CD1c-positive myeloid dendritic cell (primary cell): ENCODE measurements at regions not wholly inside any gene's neighbourhood (a gene's known extent, or its start where the extent isn't known, plus 50 kb on each side); places are given as distances from the start of the nearest gene placed in this dataset.
"Not testable (repeated sequence)": the region's sequence is repeated elsewhere in the genome, so short reads cannot be mapped to it uniquely, and the experiment has no call there.

Experiments used
- DNase-seq: peaks from one replicate; pipeline ENCODE4 v3.0.0-alpha.2; 2016; ENCODE audit errors: extremely low spot score

DNA sequence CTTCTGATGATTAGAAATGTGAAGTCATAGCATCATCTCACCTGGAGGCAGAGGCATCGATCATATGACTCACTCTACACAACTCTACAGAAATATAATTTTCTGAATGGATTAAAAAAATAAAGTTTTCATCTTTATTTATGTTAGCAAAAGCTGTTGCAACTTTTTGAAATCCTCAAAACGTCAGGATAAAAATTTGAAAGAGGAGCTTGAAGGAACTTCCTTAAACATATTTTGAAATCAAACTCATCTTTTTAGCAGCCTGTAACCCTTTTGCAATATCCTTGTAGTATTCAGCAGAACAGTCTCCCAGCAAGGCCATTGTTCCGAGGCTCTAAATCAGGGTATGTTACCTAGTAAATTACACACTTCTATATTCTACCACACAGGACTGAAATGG is 985.4 kb downstream of the PLOD2 start:
- no peak for DNase-seq

DNA sequence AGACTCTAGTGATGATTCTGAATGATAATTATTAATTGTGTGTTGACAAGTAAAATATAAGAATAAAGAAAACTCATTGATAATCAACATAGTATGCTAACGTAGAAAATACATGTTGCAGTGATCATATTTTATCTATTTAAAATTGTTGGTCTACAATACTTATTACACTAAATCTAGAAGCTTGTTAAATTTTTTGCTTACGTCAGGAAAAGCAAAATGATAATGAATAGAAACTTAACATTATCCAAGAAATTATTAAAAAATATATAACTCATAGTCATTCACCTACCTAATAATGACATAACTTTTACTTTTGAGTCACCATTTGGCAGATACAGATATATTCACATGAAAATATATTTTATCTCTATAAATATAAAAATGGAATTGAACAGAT is 984.1 kb downstream of the PLOD2 start:
- DNase-seq: no peak

- no peak for DNase-seq
Observed at GRCh38 chr3:145177828-145178227, 983.2 kb downstream of the PLOD2 start.

GRCh38 chr3:145182196-145182911 is 978.6 kb downstream of the PLOD2 start:
- DNase-seq: no peak

DNA sequence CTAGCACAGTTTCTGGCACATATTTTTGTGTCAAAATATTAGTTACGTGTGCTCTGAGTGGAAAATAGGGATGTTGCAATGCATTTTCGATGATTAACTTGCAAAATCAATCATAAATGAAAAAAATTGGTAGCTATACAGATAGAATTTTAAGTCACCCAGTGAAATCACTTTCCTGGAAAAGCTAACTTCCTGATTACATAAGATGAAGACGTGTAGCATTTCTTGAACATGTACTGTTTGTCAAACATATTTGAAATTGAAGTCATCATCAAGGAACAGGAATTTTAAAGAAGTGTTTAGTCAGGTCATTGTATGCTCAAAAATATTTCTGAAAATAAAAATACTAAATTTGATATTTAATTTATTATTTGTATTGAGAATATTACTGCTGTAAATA is 977.7 kb downstream of the PLOD2 start:
- no peak for DNase-seq

DNA sequence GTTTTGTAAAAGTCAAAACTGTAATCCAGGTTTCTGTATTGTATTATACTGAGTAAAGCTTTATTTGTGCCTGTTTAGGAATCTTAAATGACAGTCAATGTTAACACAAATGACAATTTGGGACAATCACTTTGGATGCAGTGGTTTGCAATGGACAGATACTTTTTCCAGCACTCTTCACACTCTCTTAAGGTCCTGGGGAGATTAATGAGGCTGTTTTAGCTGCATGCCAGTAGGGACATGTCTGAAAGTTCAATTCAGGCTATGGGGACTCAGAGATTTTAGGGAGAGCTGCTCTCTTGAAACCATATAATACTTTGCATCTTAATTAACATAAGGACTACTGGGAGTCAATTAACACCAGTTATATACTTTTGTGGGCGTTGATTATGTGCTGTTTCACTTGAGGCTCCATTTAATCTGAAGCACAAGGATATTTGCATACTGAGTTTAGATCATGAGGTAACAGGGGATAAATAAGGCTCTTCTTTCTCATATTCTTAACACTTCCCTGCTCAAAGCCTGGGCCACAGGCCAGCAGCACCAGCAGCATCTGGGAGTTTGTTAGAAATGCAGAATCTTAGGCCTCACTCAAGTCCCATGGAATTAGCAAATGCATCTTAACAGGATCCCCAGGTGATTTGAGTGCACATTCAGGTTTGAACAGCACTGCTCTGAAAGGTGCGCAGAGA is 972.8 kb downstream of the PLOD2 start:
- DNase-seq: no peak

DNA sequence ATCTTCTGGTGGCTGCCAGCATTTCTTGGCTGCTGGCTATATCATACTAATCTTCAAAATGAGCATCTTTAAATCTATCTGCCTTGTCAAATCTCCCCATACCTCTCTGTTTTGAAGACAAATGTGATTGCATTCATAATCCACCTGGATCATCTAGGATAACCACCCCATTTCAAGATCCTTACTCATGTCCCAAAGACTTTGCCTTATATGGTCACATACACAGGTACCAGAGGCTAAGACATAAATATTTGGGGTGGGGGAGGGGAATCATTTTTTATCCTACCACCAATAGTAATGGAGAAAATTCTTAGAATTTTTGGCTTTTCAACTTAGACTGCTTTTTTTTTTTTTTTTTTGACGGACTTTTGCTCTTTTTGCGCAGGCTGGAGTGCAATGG is 970.8 kb downstream of the PLOD2 start:
- no peak for DNase-seq

DNA sequence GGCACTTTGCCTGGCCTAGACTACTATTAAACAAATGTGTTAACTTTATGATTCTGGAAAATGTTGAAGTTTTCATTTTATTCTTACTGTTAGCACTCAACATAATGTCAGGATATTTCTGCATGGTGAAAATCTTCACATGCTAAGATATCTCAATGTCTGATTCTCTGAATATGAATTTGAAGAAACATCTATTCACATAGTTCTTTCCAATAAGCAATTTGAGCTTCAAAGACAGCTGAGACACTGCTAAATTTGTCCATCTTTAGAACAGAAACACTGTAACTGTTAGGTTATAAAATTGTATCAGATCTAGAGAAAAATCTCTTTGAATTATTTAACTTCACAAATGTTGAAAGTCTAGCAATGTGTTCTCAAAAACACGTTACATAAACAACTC is 970.2 kb downstream of the PLOD2 start:
- DNase-seq: no peak

DNA sequence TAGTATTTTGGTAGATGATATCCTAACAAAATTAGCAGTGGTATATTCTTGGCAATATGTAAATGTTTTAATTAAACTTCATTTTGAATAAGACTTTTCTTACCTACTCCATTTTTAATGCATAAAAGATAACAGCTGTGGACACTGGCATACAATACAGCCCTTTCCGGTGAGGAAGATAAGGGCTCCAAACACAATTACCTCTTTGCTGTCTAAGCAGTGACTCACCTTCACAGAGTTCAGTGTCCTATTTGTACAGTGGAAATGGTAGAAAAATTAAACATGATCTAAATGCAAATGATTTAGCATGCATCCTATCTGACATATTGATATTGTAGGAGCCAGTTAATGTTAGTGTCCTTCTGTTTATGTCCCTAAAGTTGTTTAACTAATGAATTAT is 969.4 kb downstream of the PLOD2 start:
- no peak for DNase-seq

DNA sequence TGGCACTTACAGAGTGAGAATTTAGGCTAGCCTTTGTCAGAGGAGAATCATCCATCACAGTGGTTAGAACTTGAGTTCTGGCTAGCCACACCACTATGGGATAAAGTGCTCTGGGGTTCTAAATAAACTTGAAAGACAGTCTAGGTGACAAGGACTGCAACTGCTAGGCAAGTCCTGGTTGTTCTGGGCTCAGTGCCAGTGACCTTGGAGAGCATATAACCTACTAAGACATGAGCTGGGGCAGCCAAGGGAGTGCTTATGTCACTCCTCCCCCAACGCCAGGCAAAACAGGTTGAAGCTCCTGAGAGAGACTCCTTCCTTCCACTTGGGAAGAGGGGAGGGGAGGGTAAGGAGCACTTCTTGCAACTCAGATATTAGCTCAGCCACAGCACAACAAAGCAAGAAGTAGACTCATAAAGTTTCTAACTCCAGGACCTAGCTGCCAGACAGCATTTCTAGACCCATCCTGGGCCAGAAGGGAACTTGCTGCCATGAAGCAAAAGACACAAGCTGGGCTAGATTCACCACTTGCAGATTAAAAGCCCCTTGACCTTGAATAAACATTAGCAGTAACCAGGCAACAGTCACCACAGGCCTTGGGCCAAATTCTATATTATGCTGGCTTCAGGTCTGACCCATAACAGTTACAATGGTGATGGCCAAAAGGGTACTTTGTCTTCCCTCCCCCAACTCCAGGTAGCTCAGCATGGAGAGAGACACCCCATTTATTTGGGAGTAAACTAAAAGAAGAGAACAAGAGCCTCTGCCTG is 963.7 kb downstream of the PLOD2 start:
- DNase-seq: no peak

- no peak for DNase-seq
Observed at GRCh38 chr3:145197821-145198220, 963.2 kb downstream of the PLOD2 start.

DNA sequence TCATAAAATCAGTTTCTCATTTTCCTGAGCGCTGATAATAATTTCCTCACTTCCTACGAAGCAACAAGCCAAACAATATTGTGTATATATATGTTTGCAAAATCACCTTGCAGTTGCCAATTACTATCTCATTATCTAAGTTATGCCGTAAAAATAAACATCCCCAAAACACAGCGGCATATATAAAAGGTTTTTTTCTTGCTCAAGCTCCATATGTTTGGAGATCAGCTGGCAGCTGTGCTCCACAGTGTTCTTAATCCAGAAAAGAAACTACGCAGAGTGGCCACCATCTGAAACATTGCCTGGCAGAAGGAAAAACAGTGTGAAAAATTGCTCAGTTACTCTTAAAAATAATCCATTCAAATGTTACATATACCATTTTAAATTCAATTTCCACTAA is 951.4 kb downstream of the PLOD2 start:
- DNase-seq: no peak

- DNase-seq: no peak
Observed at GRCh38 chr3:145219355-145220235, 941.4 kb downstream of the PLOD2 start.

- DNase-seq: no peak
Observed at GRCh38 chr3:145224886-145225285, 936.1 kb downstream of the PLOD2 start.

GRCh38 chr3:145243875-145244274 is 917.1 kb downstream of the PLOD2 start:
- no peak for DNase-seq

DNA sequence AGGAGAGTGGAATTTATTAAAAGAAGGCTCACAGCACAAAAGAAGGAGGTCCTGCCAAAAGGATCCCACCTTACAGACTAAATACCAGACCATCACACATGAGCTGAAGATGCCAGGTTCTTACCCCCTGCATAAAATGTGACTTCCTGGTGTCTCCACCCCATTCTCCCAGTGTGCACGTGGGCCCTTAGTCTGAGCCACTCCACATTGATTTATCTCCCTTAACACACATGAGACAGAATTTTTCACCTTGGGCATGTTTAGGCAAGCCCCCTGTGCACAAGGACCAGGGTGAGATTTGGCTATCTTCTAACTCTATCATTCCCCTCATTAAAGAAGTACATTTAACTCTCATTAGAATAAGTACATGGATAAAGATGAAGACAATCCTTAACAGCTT is 916.7 kb downstream of the PLOD2 start:
- no peak for DNase-seq

GRCh38 chr3:145246291-145246690 is 914.7 kb downstream of the PLOD2 start:
- no peak for DNase-seq

GRCh38 chr3:145248928-145249327 is 912.1 kb downstream of the PLOD2 start:
- no peak for DNase-seq

GRCh38 chr3:145251311-145251710 is 909.7 kb downstream of the PLOD2 start:
- no peak for DNase-seq

DNA sequence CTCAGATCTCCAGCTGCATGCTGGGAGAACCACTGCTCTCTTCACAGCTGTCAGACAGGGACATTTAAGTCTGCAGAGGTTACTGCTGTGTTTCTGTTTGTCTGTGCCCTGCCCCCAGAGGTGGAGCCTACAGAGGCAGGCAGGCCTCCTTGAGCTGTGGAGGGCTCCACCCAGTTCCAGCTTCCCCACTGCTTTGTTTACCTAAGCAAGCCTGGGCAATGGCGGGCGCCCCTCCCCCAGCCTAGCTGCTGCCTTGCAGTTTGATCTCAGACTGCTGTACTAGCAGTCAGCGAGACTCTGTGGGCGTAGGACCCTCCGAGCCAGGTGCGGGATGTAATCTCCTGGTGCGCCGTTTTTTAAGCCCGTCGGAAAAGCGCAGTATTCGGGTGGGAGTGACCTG is 903.0 kb downstream of the PLOD2 start:
- DNase-seq: not testable (repeated sequence)

DNA sequence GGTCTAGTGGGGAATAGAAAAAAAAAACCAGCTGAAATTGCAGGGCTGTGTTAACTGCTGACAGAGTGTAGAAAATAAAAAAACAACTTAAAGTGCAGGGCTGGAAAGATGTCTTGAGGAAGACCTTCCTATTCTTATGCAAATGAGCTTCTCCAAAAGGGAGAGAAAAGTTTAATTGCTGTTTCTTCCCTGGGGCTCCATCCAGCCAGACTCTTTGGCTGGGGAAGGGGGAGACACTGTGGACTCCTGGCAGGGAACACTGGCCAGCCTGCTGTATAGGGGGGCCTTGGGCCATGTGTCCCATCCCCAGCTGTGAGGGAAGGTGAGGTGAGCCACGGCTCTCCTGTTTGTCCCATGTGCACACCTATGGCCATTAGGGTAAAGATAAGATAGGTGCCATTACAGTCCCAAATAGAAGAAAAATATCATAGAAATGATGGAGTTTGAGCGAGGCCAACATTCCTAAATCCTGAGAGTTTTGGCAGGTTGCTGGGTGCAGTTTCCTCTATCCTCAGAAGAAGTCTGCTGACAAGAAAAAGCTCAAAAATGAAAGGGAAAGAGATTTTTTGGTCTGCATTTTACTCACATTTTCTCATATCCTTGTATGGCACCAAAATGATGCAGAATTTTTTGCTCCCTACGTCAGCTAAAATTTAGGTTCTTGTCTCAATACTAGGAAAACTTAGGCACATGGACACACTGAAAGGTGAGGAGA is 901.7 kb downstream of the PLOD2 start:
- DNase-seq: no peak
